SK-N-SH (cell line): ENCODE measurements at regions not wholly inside any gene's neighbourhood (a gene's known extent, or its start where the extent isn't known, plus 50 kb on each side); places are given as distances from the start of the nearest gene placed in this dataset.

Experiments
- CTCF ChIA-PET: fragments of 300-600, 350-600 bp; formaldehyde crosslinking; extraction: SDS; loops from one replicate; lab custom pipeline; 2021; lab: Yijun Ruan, JAX
- POLR2A ChIA-PET: fragments of 350-600 bp; sonication (Branson Sonifier 250); formaldehyde crosslinking; extraction: SDS; loops from one replicate; lab custom pipeline; 2020; ENCODE audit warnings: antibody characterized with exemption, inconsistent platforms; lab: Yijun Ruan, JAX
- DNase-seq: peaks from one replicate; pipeline ENCODE4 v3.0.0; 2012
- H2AFZ ChIP-seq: fragments of 200-600 bp; sonication (generic); 2 replicates; pipeline ENCODE4 v1.8.1; 2016; ENCODE audit warnings: antibody characterized with exemption, mild to moderate bottlenecking, low read depth
- H3F3A ChIP-seq: fragments of 200-600 bp; sonication (generic); replicated peaks from 2 replicates; pipeline ENCODE3; 2016; ENCODE audit warnings: antibody characterized with exemption, mild to moderate bottlenecking; ENCODE audit not compliant: insufficient read depth
- H3K27ac ChIP-seq, 2 experiments: fragments of 200-500 bp in 1 of 2; fragments of 200-600 bp in 1 of 2; sonication (Bioruptor generic) in 1 of 2; sonication (generic), shearing (Covaris generic) in 1 of 2; 2 replicates each; pipeline versions ENCODE4 v1.5.1 to v1.6.1; 2014 to 2016; ENCODE audit warnings: low read depth in 2 of 2, inconsistent platforms in 1 of 2, low read length in 1 of 2, mild to moderate bottlenecking in 1 of 2, mixed read lengths in 1 of 2
- H3K27me3 ChIP-seq: fragments of 200-600 bp; sonication (generic), shearing (Covaris generic); 2 replicates; pipeline ENCODE4 v1.6.1; 2016; ENCODE audit warnings: mixed run types; ENCODE audit not compliant: insufficient read depth
- H3K36me3 ChIP-seq, 2 experiments: fragments of 200-500 bp in 1 of 2; fragments of 200-600 bp in 1 of 2; sonication (Bioruptor generic) in 1 of 2; sonication (generic) in 1 of 2; replicated peaks in 1 of 2; 2 replicates each; pipeline versions ENCODE3 to v1.5.1; 2014 to 2016; ENCODE audit warnings: low read length in 1 of 2, mild to moderate bottlenecking in 1 of 2; ENCODE audit not compliant: insufficient read depth in 2 of 2, control insufficient read depth in 1 of 2
- H3K4me1 ChIP-seq, 2 experiments: fragments of 200-500 bp in 1 of 2; fragments of 200-600 bp in 1 of 2; sonication (Bioruptor generic) in 1 of 2; sonication (generic), shearing (Covaris generic) in 1 of 2; 2 replicates each; pipeline versions ENCODE4 v1.5.1 to v1.6.1; 2014 to 2016; ENCODE audit warnings: low read depth in 1 of 2, low read length in 1 of 2, mixed run types in 1 of 2; ENCODE audit not compliant: insufficient read depth in 2 of 2, control insufficient read depth in 1 of 2
- H3K4me2 ChIP-seq: fragments of 200-600 bp; sonication (generic), shearing (Covaris generic); 2 replicates; pipeline ENCODE4 v1.6.1; 2017; ENCODE audit warnings: mixed run types
- H3K4me3 ChIP-seq, 2 experiments: fragments of 200-500 bp in 1 of 2; fragments of 200-600 bp in 1 of 2; sonication (Bioruptor generic) in 1 of 2; sonication (generic), shearing (Covaris generic) in 1 of 2; 2 replicates each; pipeline versions ENCODE4 v1.5.1 to v1.8.1; 2014 to 2016; ENCODE audit warnings: low read depth in 2 of 2, inconsistent platforms in 1 of 2, low read length in 1 of 2, mild to moderate bottlenecking in 1 of 2, mixed read lengths in 1 of 2, moderate library complexity in 1 of 2
- H3K79me2 ChIP-seq: fragments of 200-600 bp; sonication (generic); 2 replicates; pipeline ENCODE4 v1.8.1; 2017; ENCODE audit warnings: mild to moderate bottlenecking; ENCODE audit not compliant: insufficient read depth
- H3K9ac ChIP-seq: fragments of 200-600 bp; sonication (generic); 2 replicates; pipeline ENCODE4 v1.6.1; 2017; ENCODE audit warnings: mixed run types
- H3K9me2 ChIP-seq: fragments of 200-600 bp; sonication (generic); 2 replicates; pipeline ENCODE4 v1.6.1; 2017; ENCODE audit warnings: mixed run types
- H3K9me3 ChIP-seq: fragments of 200-600 bp; sonication (generic); 2 replicates; pipeline ENCODE4 v1.6.1; 2017; ENCODE audit warnings: mixed run types, mild to moderate bottlenecking, moderate library complexity
- H4K20me1 ChIP-seq: fragments of 200-600 bp; sonication (generic); 2 replicates; pipeline ENCODE4 v1.6.1; 2017; ENCODE audit warnings: mild to moderate bottlenecking, mixed run types; ENCODE audit not compliant: insufficient read depth
- CHD2 ChIP-seq: fragments of 150-350 bp; IDR thresholded peaks from 2 replicates; pipeline ENCODE4 v1.6.1; 2018; ENCODE audit warnings: low read length; ENCODE audit not compliant: partially characterized antibody
- ELF1 ChIP-seq: IDR thresholded peaks from 2 replicates; pipeline ENCODE4 v1.4.0; 2012
- EZH2phosphoT487 ChIP-seq: fragments of 200-600 bp; sonication (generic); IDR thresholded peaks from 2 replicates; pipeline ENCODE4 v1.6.1; 2017; ENCODE audit warnings: low read depth, mixed run types, mild to moderate bottlenecking, antibody characterized with exemption, moderate library complexity, borderline replicate concordance
- FOSL2 ChIP-seq: IDR thresholded peaks from 2 replicates; pipeline ENCODE4 v1.4.0; 2012; ENCODE audit warnings: low read depth, mild to moderate bottlenecking, moderate library complexity, borderline replicate concordance
- JUND ChIP-seq: IDR thresholded peaks from 2 replicates; pipeline ENCODE4 v1.4.0; 2012
- MAX ChIP-seq: IDR thresholded peaks from 2 replicates; pipeline ENCODE4 v1.4.0; 2012; ENCODE audit warnings: low read depth
- MEF2A ChIP-seq: IDR thresholded peaks from 2 replicates; pipeline ENCODE4 v1.4.0; 2012; ENCODE audit warnings: low read depth, borderline replicate concordance
- MXI1 ChIP-seq: IDR thresholded peaks from 2 replicates; pipeline ENCODE4 v1.6.1; 2012; ENCODE audit warnings: mild to moderate bottlenecking, low read depth, low read length, improper control_type of control experiment
- POLR2AphosphoS5 ChIP-seq: IDR thresholded peaks from 2 replicates; pipeline ENCODE4 v1.6.1; 2012; ENCODE audit warnings: low read depth, low read length
- RAD21 ChIP-seq: IDR thresholded peaks from 2 replicates; pipeline ENCODE4 v1.6.1; 2012; ENCODE audit warnings: mild to moderate bottlenecking, low read length
- RCOR1 ChIP-seq: fragments of 150-350 bp; IDR thresholded peaks from 2 replicates; pipeline ENCODE4 v1.6.1; 2017; ENCODE audit warnings: antibody characterized with exemption, low read length
- SIN3A ChIP-seq: IDR thresholded peaks from 2 replicates; pipeline ENCODE4 v1.6.1; 2012; ENCODE audit warnings: low read depth, mild to moderate bottlenecking, low read length, moderate library complexity, borderline replicate concordance
- SMC3 ChIP-seq: IDR thresholded peaks from 2 replicates; pipeline ENCODE4 v1.6.1; 2012; ENCODE audit warnings: low read depth, low read length, improper control_type of control experiment
- TAF1 ChIP-seq: IDR thresholded peaks from 2 replicates; pipeline ENCODE4 v1.6.1; 2012; ENCODE audit warnings: low read depth, mild to moderate bottlenecking, low read length, moderate library complexity, borderline replicate concordance
- TEAD4 ChIP-seq: IDR thresholded peaks from 2 replicates; pipeline ENCODE4 v1.4.0; 2012; ENCODE audit warnings: mild to moderate bottlenecking, borderline replicate concordance; ENCODE audit not compliant: insufficient read depth
- USF2 ChIP-seq: fragments of 150-350 bp; IDR thresholded peaks from 2 replicates; pipeline ENCODE4 v1.6.1; 2017; ENCODE audit warnings: antibody characterized with exemption, low read length, low read depth, borderline replicate concordance
- ZBTB33 ChIP-seq: IDR thresholded peaks from 2 replicates; pipeline ENCODE4 v1.4.0; 2012; ENCODE audit warnings: low read depth, borderline replicate concordance
- WGBS: methylation state at CpG from one replicate; pipeline ENCODE4 v1.1.6; 2017; ENCODE audit warnings: low lambda C conversion rate; 5-methylcytosine and 5-hydroxymethylcytosine counted together
- TF ChIP-seq, protein P1 (sequence below): IDR thresholded peaks from 2 replicates; pipeline ENCODE4 v1.4.0; 2012; ENCODE audit warnings: low read depth, borderline replicate concordance
- TF ChIP-seq, protein P2 (sequence below): fragments of 200-600 bp; sonication (generic); IDR thresholded peaks from 2 replicates; pipeline ENCODE4 v1.6.1; 2017; ENCODE audit warnings: antibody characterized with exemption, mild to moderate bottlenecking, moderate library complexity

- TF ChIP-seq ZBTB33 (no peak), CHD2 (no peak), FOSL2 (no peak)
These were observed 438.0 kb upstream of the IMPG1 start (continued) for GRCh38 chr6:76510489-76510888.

- Histone ChIP-seq H3K4me2 (no peak overlapping the region), H3K27me3 (no peaks in the 10 kb centered on the region), H3K9ac (no peak overlapping the region), H3F3A (no peaks in the 10 kb centered on the region), H3K4me3 (no peak overlapping the region), H3K27ac (no peak overlapping the region), H3K79me2 (no peaks in the 10 kb centered on the region), H4K20me1 (no peaks in the 10 kb centered on the region), H3K9me2 (no peaks in the 10 kb centered on the region), H3K36me3 (no peaks in the 10 kb centered on the region), H3K4me1 (no peaks in the 10 kb centered on the region), H3K9me3 (no peaks in the 10 kb centered on the region), H2AFZ (no peak overlapping the region)
- CTCF ChIA-PET = no interaction called here
- DNase-seq = no peak
- WGBS = 4% methylated on average over 2 of the region's 2 CpGs
- POLR2A ChIA-PET = no interaction called here
- no peak for TF ChIP-seq RAD21
- no peak for TF ChIP-seq SIN3A
- no peak for TF ChIP-seq MEF2A
- no peak for TF ChIP-seq TAF1
- TF ChIP-seq MAX = no peak
- TF ChIP-seq SMC3 = no peak
- TF ChIP-seq, protein P1, sequence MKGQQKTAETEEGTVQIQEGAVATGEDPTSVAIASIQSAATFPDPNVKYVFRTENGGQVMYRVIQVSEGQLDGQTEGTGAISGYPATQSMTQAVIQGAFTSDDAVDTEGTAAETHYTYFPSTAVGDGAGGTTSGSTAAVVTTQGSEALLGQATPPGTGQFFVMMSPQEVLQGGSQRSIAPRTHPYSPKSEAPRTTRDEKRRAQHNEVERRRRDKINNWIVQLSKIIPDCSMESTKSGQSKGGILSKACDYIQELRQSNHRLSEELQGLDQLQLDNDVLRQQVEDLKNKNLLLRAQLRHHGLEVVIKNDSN = no peak
- TF ChIP-seq TEAD4 = no peak
- TF ChIP-seq, protein P2, sequence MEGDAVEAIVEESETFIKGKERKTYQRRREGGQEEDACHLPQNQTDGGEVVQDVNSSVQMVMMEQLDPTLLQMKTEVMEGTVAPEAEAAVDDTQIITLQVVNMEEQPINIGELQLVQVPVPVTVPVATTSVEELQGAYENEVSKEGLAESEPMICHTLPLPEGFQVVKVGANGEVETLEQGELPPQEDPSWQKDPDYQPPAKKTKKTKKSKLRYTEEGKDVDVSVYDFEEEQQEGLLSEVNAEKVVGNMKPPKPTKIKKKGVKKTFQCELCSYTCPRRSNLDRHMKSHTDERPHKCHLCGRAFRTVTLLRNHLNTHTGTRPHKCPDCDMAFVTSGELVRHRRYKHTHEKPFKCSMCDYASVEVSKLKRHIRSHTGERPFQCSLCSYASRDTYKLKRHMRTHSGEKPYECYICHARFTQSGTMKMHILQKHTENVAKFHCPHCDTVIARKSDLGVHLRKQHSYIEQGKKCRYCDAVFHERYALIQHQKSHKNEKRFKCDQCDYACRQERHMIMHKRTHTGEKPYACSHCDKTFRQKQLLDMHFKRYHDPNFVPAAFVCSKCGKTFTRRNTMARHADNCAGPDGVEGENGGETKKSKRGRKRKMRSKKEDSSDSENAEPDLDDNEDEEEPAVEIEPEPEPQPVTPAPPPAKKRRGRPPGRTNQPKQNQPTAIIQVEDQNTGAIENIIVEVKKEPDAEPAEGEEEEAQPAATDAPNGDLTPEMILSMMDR = no peak
- TF ChIP-seq ELF1 = no peak
- TF ChIP-seq JUND = no peak
- no peak for TF ChIP-seq EZH2phosphoT487
- no peak for TF ChIP-seq POLR2AphosphoS5
- TF ChIP-seq MXI1 = no peak
- TF ChIP-seq ZBTB33 = no peak
- TF ChIP-seq FOSL2 = no peak
- TF ChIP-seq RCOR1 = no peak
- no peak for TF ChIP-seq USF2
These were observed 436.9 kb upstream of the IMPG1 start for GRCh38 chr6:76509397-76509796.
